PFSK-1 (cell line): ENCODE measurements at regions not wholly inside any gene's neighbourhood (a gene's known extent, or its start where the extent isn't known, plus 50 kb on each side); places are given as distances from the start of the nearest gene placed in this dataset.

Source experiments
- FOXP2 ChIP-seq: optimal IDR thresholded peaks from 2 replicates; pipeline ENCODE3; 2011; ENCODE audit warnings: borderline replicate concordance, control low read depth, inconsistent platforms; ENCODE audit not compliant: insufficient read depth; ENCODE audit errors: extremely low read length, extremely low read depth
- REST ChIP-seq, 2 experiments: IDR thresholded peaks; 2 replicates each; pipeline versions ENCODE4 v1.6.1 to v1.8.0; 2011 to 2012; ENCODE audit warnings: low read depth in 2 of 2, low read length in 2 of 2, control low read depth in 1 of 2, inconsistent platforms in 1 of 2, mild to moderate bottlenecking in 1 of 2, moderate library complexity in 1 of 2; ENCODE audit not compliant: insufficient read depth in 1 of 2

GRCh38 chr5:40376566-40376965 lies 303.1 kb upstream of the PTGER4 start:
- TF ChIP-seq REST (IDR thresholded peaks at IDR 0.05; ENCODE audit: insufficient read depth in 1 of 2, low read depth in 2 of 2, low read length in 2 of 2) (no peak), FOXP2 (no peak)
